ENCODE measurements at regions not wholly inside any gene's neighbourhood (a gene's known extent, or its start where the extent isn't known, plus 50 kb on each side); places are given as distances from the start of the nearest gene placed in this dataset.
"Not testable (repeated sequence)": the region's sequence is repeated elsewhere in the genome, so short reads cannot be mapped to it uniquely, and the experiment has no call there.

DNA sequence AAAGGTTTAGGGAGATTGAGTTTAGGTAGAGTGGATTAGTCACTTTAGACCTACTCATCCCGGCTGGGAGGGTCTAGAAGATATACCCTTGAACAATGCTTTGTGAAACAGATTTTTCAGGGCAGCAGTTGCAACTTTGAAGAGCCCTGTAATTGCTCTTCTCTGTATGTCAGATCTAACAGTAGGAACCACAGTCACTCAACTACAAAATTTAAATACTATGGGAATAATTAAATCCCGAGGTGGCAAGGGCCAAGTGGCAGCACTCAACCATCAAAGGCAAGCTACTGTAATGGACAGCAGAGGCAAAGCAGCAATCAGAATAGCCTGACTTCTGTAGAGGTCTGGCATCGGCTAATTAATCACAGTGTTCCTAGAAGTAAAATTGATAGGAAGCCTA lies 97.5 kb downstream of the HOXA1 start:
- TF ChIP-seq, protein P1, sequence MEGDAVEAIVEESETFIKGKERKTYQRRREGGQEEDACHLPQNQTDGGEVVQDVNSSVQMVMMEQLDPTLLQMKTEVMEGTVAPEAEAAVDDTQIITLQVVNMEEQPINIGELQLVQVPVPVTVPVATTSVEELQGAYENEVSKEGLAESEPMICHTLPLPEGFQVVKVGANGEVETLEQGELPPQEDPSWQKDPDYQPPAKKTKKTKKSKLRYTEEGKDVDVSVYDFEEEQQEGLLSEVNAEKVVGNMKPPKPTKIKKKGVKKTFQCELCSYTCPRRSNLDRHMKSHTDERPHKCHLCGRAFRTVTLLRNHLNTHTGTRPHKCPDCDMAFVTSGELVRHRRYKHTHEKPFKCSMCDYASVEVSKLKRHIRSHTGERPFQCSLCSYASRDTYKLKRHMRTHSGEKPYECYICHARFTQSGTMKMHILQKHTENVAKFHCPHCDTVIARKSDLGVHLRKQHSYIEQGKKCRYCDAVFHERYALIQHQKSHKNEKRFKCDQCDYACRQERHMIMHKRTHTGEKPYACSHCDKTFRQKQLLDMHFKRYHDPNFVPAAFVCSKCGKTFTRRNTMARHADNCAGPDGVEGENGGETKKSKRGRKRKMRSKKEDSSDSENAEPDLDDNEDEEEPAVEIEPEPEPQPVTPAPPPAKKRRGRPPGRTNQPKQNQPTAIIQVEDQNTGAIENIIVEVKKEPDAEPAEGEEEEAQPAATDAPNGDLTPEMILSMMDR (conservative IDR thresholded peaks at IDR 0.05; ENCODE audit: low read depth, low read length) = not testable (repeated sequence)
- TF ChIP-seq EZH2 (IDR thresholded peaks at IDR 0.05; ENCODE audit: low read length, unreplicated experiment) = not testable (repeated sequence)

Measured in PC-3 (cell line).